GM21390 (cell line): ENCODE measurements at regions not wholly inside any gene's neighbourhood (a gene's known extent, or its start where the extent isn't known, plus 50 kb on each side); places are given as distances from the start of the nearest gene placed in this dataset.
"Not testable (repeated sequence)": the region's sequence is repeated elsewhere in the genome, so short reads cannot be mapped to it uniquely, and the experiment has no call there.

ENCODE experiments used
- ATAC-seq: cut with Tn5 transposase; IDR thresholded peaks from one replicate; pipeline ENCODE4 v1.9.1; 2021; ENCODE audit not compliant: unreplicated experiment

DNA sequence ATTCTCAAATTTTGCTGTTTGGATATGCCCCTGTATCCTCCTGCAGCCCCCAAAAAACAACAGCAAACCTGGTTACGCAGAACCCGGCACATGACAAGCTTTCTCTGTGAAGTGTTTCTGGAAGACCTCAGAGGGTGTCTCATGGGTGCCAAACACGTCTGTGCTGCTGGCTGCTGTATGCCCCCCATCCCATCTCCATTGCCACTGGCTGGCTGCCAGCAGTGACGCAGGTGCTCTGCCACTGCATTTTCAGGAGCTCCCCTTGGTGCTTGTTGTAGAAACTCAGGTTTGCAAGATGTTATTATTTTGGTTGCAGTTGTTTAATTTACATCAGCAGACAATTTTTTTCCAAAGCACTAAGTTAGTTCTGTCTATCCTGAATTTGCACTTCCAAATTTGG, 166.4 kb upstream of the FANCL start:
- ATAC-seq = no peak

DNA sequence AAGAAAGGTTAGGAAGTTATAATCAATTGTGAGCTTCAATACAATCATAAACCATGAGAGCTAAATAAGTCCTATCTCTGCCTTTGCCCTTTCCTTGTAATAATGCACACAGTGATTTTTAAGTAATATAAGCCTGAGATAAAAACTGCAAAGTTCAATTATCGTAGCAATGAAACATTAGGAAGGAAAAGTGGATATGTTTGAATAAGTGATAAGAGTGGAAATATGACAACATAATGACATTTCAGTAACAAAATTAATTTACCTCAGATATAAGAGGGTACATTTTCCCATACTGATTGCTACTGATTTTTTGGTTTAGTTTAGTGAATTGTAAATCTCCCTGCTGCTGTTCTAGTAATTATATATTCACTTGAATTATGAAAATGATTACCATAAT, 164.2 kb upstream of the FANCL start:
- no peak for ATAC-seq

DNA sequence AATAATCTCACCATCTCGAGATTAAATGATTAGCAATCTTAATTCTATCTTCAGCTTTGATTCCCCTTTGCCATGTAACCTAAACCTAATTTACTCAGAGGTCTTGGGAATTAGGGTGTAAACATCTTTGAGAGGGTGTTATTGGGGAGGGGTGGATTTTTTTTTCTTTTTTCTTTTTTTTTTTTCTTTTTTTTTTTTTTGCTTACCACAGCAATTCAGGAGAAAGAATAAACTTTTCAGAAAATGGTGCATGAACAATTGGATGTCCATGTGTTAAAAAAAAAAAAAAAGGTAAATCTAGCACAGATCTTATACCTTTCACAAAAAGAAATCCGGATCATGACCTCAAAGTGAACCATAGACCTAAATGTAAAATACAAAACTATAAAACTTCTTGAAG, 160.8 kb upstream of the FANCL start:
- no peak for ATAC-seq

GRCh38 chr2:58398406-58398805, 157.3 kb upstream of the FANCL start:
- ATAC-seq = no peak

DNA sequence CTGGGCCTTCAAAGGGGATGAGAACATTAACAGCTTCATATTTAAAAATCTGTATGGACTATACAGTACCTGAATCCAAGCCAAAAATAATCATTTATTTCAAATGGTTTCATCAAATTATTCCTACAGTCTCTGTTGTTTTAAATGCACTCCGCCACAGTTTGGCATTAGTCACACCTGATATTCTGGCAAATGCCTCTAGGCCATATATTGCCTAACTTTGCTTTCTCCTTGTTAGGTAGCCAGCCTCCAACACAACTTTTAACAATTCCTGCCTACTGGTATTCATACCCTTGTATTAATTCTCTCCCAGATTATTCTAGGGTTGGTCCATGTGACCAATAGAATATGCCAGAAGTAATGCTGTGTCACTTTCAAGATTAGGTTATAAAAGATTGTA, 146.6 kb upstream of the FANCL start:
- ATAC-seq = no peak

DNA sequence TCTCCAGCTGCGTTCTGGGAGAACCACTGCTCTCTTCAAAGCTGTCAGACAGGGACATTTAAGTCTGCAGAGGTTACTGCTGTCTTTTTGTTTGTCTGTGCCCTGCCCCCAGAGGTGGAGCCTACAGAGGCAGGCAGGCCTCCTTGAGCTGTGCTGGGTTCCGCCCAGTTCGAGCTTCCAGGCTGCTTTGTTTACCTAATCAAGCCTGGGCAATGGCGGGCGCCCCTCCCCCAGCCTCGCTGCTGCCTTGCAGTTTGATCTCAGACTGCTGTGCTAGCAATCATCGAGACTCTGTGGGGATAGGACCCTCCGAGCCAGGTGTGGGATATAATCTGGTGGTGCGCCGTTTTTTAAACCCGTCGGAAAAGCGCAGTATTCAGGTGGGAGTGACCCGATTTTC, 145.8 kb upstream of the FANCL start:
- ATAC-seq = not testable (repeated sequence)

DNA sequence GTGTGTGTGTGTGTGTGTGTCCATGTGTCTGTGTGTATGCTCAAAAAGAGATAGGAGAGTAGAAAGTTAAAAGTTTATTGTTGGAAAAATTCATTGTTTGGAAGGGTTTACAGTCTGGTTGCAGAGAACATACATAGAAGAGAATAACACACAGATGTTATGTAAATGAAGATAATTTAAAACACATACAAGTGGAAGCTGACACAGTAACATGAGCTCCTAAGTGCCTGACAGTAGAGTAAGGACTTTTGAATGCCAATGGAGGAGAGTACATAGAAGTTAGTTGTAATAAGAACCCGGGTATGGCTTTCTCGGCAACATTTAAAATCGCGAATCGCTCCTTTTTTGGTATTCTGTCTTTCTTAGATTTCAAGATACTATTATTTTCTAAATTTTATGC, 137.0 kb upstream of the FANCL start:
- ATAC-seq = no peak

DNA sequence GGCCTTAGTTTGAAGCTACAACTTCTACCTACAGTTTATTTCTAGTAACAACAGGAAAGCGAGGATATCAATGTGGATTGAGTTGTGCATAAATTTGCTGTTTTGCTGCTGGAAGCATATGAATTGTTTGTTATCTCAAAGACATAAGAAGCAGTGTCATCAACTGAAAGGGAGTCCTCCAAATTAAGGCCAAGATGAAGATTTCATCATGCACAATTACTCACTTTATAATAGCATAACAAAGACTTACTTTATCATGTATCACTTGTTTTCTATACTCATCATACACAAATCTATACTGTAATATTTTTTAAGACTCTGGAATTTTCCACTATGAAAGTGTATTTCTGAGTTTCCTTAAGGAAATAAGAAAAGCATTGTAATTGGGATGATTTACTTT, 136.1 kb upstream of the FANCL start:
- no peak for ATAC-seq

GRCh38 chr2:58376592-58376991, 135.5 kb upstream of the FANCL start:
- no peak for ATAC-seq

GRCh38 chr2:58369594-58369993, 128.5 kb upstream of the FANCL start:
- ATAC-seq = no peak

- ATAC-seq = no peak
Observed at GRCh38 chr2:58364098-58364497, 123.0 kb upstream of the FANCL start.

- no peak for ATAC-seq
Observed at GRCh38 chr2:58358026-58358425, 116.9 kb upstream of the FANCL start.

DNA sequence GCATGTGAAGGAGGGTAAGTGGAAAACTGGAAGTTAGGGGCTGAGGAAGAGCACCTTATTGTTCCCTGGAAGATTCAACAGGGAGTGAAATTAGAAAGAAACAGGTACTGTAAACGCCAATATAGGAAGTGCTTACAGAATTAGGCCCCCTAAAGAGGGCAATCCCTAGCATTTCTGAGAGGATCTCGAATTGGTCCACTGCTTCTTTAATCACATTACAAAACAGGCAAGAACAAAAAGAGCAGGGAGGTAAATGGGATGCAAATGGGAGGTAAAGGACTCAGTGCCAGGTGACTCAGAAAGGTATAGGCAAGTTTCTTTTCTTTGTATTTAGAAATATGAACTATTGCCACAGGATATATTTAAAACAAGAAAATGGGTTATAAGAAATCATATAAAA, 116.4 kb upstream of the FANCL start:
- ATAC-seq = no peak

GRCh38 chr2:58354230-58354629, 113.1 kb upstream of the FANCL start:
- no peak for ATAC-seq

GRCh38 chr2:58350484-58350883, 109.4 kb upstream of the FANCL start:
- peak; percentile 91 for ATAC-seq

GRCh38 chr2:58347810-58348209, 106.7 kb upstream of the FANCL start:
- no peak for ATAC-seq

GRCh38 chr2:58341047-58341446, 99.9 kb upstream of the FANCL start:
- no peak for ATAC-seq

- ATAC-seq = no peak
Observed at GRCh38 chr2:58339548-58340243, 98.6 kb upstream of the FANCL start.

GRCh38 chr2:58336416-58336815, 95.3 kb upstream of the FANCL start:
- no peak for ATAC-seq

DNA sequence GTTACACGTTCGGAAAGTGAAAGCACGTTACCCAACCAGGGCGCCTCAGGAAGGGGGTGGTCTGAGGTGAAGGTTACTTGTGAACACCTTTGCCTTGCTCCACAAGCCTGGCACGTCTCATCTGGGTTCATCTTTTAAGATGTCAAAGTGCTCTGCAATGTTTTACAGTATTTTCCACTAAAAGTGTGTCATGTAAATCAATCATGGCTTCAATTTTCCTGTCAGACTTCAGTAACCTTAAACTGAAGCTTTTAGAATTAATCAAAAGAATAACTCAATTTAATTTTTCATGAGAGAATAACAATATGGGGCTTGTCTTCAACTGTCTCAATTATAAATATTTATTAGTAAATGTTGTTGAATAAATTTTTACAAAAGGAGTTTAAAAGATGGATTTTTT, 93.3 kb upstream of the FANCL start:
- no peak for ATAC-seq

DNA sequence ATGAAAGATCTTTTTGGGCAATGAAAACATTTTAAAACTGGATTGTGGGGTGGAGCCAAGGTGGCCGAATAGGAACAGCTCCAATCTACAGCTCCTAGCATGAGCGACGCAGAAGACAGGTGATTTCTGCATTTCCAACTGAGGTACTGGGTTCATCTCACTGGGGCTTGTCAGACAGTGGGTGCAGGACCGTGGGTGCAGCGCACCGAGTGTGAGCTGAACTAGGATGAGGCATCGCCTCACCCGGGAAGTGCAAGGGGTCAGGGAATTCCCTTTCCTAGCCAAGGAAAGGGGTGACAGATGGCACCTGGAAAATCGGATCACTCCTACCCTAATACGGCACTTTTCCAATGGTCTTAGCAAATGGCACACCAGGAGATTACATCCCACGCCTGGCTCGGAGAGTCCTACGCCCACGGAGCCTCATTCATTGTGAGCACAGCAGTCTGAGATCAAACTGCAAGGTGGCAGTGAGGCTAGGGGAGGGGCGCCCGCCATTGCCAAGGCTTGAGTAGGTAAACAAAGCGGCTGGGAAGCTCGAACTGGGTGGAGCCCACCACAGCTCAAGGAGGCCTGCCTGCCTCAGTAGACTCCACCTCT, 84.3 kb upstream of the FANCL start:
- ATAC-seq = not testable (repeated sequence)

- ATAC-seq = no peak
Observed at GRCh38 chr2:58319481-58319880, 78.4 kb upstream of the FANCL start.

DNA sequence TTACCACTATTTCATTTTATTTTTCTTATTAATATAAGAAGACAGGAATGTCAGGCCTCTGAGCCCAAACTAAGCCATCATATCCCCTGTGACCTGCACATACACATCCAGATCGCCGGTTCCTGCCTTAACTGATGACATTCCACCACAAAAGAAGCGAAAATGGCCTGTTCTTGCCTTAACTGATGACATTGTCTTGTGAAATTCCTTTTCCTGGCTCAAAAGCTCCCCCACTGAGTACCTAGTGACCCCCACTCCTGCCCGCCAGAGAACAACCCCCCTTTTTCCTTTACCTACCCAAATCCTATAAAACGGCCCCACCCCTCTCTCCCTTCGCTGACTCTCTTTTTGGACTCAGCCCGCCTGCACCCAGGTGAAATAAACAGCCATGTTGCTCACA, 77.8 kb upstream of the FANCL start:
- ATAC-seq = not testable (repeated sequence)
